DND-41 (cell line): ENCODE measurements at regions not wholly inside any gene's neighbourhood (a gene's known extent, or its start where the extent isn't known, plus 50 kb on each side); places are given as distances from the start of the nearest gene placed in this dataset.

Source experiments
- EZH2 ChIP-seq: IDR thresholded peaks from 3 replicates; pipeline ENCODE4 v1.6.1; 2012; ENCODE audit warnings: borderline replicate concordance, low read depth, mild to moderate bottlenecking, moderate library complexity, low read length, inconsistent platforms; ENCODE audit not compliant: severe bottlenecking
- TF ChIP-seq, protein P1 (sequence below): IDR thresholded peaks from 2 replicates; pipeline ENCODE4 v1.5.1; 2012; ENCODE audit warnings: borderline replicate concordance, low read length, moderate library complexity, mild to moderate bottlenecking; ENCODE audit not compliant: poor library complexity, severe bottlenecking; ENCODE audit errors: extremely low read depth

DNA sequence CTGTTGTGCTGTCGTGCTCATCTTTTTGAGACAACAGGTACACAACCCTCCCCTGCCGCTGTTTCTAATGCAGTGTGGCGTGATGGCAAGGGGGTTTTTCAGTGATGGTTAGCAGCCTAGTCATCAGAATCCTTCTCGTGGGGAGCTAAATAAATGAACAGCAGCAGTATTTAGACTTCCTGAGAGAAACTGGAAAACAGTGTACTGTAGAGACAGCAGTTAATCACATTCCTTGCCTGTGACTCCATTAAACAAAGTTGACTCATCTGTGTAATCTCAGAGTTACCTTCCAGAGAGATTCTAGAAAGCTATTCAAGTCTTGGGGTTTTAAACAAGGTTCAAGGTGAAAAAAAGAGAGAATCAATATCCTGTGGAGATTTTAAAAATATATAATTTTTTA lies 1753.2 kb upstream of the PCDH7 start:
- TF ChIP-seq, protein P1, sequence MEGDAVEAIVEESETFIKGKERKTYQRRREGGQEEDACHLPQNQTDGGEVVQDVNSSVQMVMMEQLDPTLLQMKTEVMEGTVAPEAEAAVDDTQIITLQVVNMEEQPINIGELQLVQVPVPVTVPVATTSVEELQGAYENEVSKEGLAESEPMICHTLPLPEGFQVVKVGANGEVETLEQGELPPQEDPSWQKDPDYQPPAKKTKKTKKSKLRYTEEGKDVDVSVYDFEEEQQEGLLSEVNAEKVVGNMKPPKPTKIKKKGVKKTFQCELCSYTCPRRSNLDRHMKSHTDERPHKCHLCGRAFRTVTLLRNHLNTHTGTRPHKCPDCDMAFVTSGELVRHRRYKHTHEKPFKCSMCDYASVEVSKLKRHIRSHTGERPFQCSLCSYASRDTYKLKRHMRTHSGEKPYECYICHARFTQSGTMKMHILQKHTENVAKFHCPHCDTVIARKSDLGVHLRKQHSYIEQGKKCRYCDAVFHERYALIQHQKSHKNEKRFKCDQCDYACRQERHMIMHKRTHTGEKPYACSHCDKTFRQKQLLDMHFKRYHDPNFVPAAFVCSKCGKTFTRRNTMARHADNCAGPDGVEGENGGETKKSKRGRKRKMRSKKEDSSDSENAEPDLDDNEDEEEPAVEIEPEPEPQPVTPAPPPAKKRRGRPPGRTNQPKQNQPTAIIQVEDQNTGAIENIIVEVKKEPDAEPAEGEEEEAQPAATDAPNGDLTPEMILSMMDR = no peak
- TF ChIP-seq EZH2 = no peak
